Natural killer cell treated with Interleukin-12 subunit alpha and Interleukin-12 subunit beta and Interleukin-15 and Interleukin-18, amount 100 ng/mL, for 72 hours (primary cell): ENCODE measurements at regions not wholly inside any gene's neighbourhood (a gene's known extent, or its start where the extent isn't known, plus 50 kb on each side); places are given as distances from the start of the nearest gene placed in this dataset.

Source experiments
- ATAC-seq, 2 donors: fragments of 150-1000 bp; cut with Tn5 transposase in 1 of 2; sonication (Bioruptor Pico), chemical (Tn5 transposase) in 1 of 2; 2 replicates each; pipeline ENCODE4 v1.10.0; 2021
- DNase-seq: peaks from one replicate; pipeline ENCODE4 v3.0.0; 2022; ENCODE audit warnings: low spot score
- H3K27ac Mint-ChIP-seq, 2 donors: 1 replicate in 1 of 2; 2 replicates in 1 of 2; pipeline ENCODE4 v1.8.0; 2022; ENCODE audit warnings: mixed read lengths in 2 of 2, mild to moderate bottlenecking in 1 of 2, moderate library complexity in 1 of 2
- H3K27me3 Mint-ChIP-seq, 2 donors: 1 replicate in 1 of 2; 2 replicates in 1 of 2; pipeline ENCODE4 v1.8.0; 2022; ENCODE audit warnings: mixed read lengths in 2 of 2
- H3K36me3 Mint-ChIP-seq: one replicate; pipeline ENCODE4 v1.8.0; 2022; ENCODE audit warnings: mixed read lengths
- H3K4me1 Mint-ChIP-seq, 2 donors: 1 replicate in 1 of 2; 2 replicates in 1 of 2; pipeline ENCODE4 v1.8.0; 2022; ENCODE audit warnings: low read depth in 2 of 2, mixed read lengths in 2 of 2, mild to moderate bottlenecking in 1 of 2
- H3K4me3 Mint-ChIP-seq: one replicate; pipeline ENCODE4 v1.8.0; 2022; ENCODE audit warnings: mixed read lengths
- H3K9me3 Mint-ChIP-seq: 2 replicates; pipeline ENCODE4 v1.8.0; 2022; ENCODE audit warnings: mixed read lengths

- no peak overlapping the region for H3K27ac Mint-ChIP-seq
- no peaks in the 10 kb centered on the region for H3K27me3 Mint-ChIP-seq
- no peak overlapping the region for H3K4me3 Mint-ChIP-seq
- ATAC-seq (no peak), DNase-seq (no peak)
- no peaks in the 10 kb centered on the region for H3K36me3 Mint-ChIP-seq
- no peaks in the 10 kb centered on the region for H3K9me3 Mint-ChIP-seq
- peaks cover 0 to 12% of the 10 kb centered on the region in 2 donors for H3K4me1 Mint-ChIP-seq
Measured at GRCh38 chr14:22403296-22403695, 185.7 kb downstream of the DAD1 start.

- Mint-ChIP-seq H3K27ac (no peak overlapping the region), H3K4me3 (no peak overlapping the region), H3K36me3 (no peaks in the 10 kb centered on the region), H3K4me1 (peaks cover 0 to 13% of the 10 kb centered on the region in 2 donors), H3K9me3 (no peaks in the 10 kb centered on the region), H3K27me3 (no peaks in the 10 kb centered on the region)
- DNase-seq: no peak
- ATAC-seq: no peak
Measured at GRCh38 chr14:22400655-22401259, 188.3 kb downstream of the DAD1 start.

DNA sequence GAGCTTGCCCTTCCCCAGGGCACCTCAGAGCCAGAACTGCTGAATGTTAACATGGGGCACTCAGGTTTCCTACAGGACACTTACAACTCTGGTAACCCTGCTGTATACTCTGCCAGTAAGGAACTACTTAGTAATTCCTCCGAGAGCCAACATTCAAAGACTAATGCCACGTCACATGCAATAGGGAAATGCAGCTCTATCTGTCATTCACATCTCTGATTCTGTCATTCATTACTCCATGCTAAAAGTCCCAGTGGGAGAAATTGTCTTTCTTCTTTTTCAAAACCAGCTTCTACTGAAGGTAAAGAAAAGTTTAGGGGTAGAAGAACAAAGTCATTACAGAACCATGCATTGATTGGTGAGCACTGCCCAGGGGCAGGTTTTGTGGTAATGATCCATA, 189.2 kb downstream of the DAD1 start:
- no peak overlapping the region for H3K27ac Mint-ChIP-seq
- ATAC-seq: no peak
- H3K9me3 Mint-ChIP-seq: no peaks in the 10 kb centered on the region
- DNase-seq: no peak
- no peaks in the 10 kb centered on the region for H3K27me3 Mint-ChIP-seq
- no peak overlapping the region for H3K4me3 Mint-ChIP-seq
- H3K4me1 Mint-ChIP-seq: peaks cover 0 to 12% of the 10 kb centered on the region in 2 donors
- H3K36me3 Mint-ChIP-seq: no peaks in the 10 kb centered on the region

GRCh38 chr14:22397221-22397737, 191.7 kb downstream of the DAD1 start:
- Mint-ChIP-seq H3K27ac (no peak overlapping the region), H3K27me3 (no peaks in the 10 kb centered on the region), H3K4me3 (no peak overlapping the region), H3K36me3 (no peaks in the 10 kb centered on the region), H3K4me1 (peaks cover 7 to 24% of the 10 kb centered on the region in 2 donors), H3K9me3 (no peaks in the 10 kb centered on the region)
- DNase-seq (no peak), ATAC-seq (no peak)

DNA sequence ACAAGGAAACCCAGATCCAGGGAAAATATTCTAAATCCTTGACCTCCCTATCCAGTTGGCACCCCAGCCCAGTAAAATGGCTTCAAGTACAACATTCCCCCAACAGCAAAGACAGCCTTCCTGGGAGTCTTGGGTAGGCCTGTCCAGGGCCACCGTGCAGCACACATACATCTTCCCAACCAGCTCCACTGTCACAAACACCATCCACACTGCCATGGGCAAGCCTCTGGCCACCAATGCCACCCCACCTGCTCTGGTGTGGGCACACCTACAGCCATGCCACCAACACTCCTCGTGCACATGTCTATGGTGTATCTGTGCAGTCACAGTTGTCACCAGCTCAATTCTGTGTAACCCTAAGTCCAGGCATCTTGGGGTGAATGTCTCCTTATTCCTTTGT, 193.2 kb downstream of the DAD1 start:
- no peaks in the 10 kb centered on the region for H3K36me3 Mint-ChIP-seq
- DNase-seq (no peak), ATAC-seq (no peak)
- no peaks in the 10 kb centered on the region for H3K9me3 Mint-ChIP-seq
- no peak overlapping the region for H3K27ac Mint-ChIP-seq
- H3K4me3 Mint-ChIP-seq: no peak overlapping the region
- H3K4me1 Mint-ChIP-seq: peaks cover 20 to 34% of the 10 kb centered on the region in 2 donors
- H3K27me3 Mint-ChIP-seq: no peaks in the 10 kb centered on the region

GRCh38 chr14:22394616-22395015, 194.4 kb downstream of the DAD1 start:
- Mint-ChIP-seq H3K27me3 (no peaks in the 10 kb centered on the region), H3K9me3 (no peaks in the 10 kb centered on the region), H3K27ac (peak overlapping the region in 1 of 2 donors; percentile 69), H3K36me3 (no peaks in the 10 kb centered on the region), H3K4me3 (no peak overlapping the region), H3K4me1 (peaks cover 31 to 44% of the 10 kb centered on the region in 2 donors)
- ATAC-seq (no peak), DNase-seq (no peak)

- H3K4me1 Mint-ChIP-seq: peaks cover 34 to 45% of the 10 kb centered on the region in 2 donors
- H3K36me3 Mint-ChIP-seq: no peaks in the 10 kb centered on the region
- peak overlapping the region; percentile 38 to 69 for H3K27ac Mint-ChIP-seq
- H3K9me3 Mint-ChIP-seq: no peaks in the 10 kb centered on the region
- DNase-seq: no peak
- no peak for ATAC-seq
- H3K27me3 Mint-ChIP-seq: no peaks in the 10 kb centered on the region
- no peak overlapping the region for H3K4me3 Mint-ChIP-seq
Measured at GRCh38 chr14:22393796-22394195, 195.2 kb downstream of the DAD1 start.

DNA sequence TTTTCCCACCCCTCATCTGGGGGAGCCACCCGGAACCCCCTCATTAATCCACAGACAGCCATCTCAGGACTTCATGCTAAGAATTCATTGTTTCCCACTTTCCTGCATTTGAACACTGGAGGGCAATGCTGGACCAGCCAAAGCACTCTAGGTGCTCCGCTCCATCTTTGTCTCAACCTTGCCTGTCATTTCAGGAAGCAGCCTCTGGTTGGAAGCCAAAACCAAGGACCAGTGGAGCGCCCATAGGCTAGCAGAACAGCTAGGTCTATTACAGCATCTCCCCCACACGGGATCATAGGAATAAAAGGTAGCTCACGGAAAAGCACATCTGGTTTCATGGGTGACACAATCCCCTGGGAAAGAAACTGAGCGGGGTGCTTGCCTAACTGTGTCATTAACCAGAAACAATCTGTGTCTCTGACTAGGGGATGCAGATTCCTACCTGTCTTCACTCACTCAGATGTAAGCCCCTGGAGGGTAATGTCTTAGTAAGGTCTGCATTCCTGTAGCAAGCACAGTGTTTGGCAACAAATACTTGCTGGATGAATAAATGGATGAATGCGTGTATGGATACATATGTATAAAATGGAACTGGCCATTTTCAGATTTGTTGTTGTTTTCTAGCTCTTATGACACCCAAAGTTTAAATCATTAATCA, 197.0 kb downstream of the DAD1 start:
- Mint-ChIP-seq H3K4me1 (peaks cover 46 to 54% of the 10 kb centered on the region in 2 donors), H3K27me3 (no peaks in the 10 kb centered on the region), H3K36me3 (no peaks in the 10 kb centered on the region), H3K9me3 (no peaks in the 10 kb centered on the region), H3K4me3 (peak overlapping the region; percentile 3), H3K27ac (peak overlapping the region; percentile 63 to 78)
- DNase-seq (peak; percentile 74), ATAC-seq (peak; percentile 79 to 88)

DNA sequence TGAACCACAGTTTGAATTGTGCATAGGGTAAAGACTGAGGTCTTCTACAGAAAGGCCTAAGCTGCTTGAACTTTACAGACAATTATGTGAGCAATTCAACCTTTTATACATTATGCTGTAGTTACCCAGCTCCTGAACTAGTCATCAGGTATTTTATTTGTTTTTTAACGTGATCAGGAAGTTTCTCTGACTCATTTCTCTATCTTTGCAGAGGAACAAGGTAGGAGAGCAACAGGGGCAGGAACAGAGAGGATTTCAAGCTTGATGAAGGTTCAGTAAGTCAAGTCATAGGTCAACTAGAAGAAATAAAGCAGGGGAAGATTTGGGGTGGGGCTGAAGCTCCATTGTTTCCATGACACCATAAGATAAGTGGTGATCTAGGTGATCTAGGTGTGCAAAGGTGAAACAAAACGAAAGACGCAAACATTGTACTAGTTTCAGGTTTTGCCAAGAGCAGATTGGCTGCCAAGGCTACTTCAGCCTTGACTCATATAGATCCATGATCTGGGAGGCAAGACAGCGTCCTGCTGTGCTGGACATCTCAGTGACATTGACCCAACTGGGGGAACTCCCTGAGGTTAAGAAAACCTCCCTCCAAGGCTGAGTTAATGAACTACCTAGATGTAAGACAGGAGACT, 198.1 kb downstream of the DAD1 start:
- no peaks in the 10 kb centered on the region for H3K27me3 Mint-ChIP-seq
- no peaks in the 10 kb centered on the region for H3K36me3 Mint-ChIP-seq
- no peak overlapping the region for H3K4me3 Mint-ChIP-seq
- peaks cover 46 to 52% of the 10 kb centered on the region in 2 donors for H3K4me1 Mint-ChIP-seq
- H3K27ac Mint-ChIP-seq: peak overlapping the region in 1 of 2 donors; percentile 8
- ATAC-seq (no peak), DNase-seq (no peak)
- no peaks in the 10 kb centered on the region for H3K9me3 Mint-ChIP-seq

DNA sequence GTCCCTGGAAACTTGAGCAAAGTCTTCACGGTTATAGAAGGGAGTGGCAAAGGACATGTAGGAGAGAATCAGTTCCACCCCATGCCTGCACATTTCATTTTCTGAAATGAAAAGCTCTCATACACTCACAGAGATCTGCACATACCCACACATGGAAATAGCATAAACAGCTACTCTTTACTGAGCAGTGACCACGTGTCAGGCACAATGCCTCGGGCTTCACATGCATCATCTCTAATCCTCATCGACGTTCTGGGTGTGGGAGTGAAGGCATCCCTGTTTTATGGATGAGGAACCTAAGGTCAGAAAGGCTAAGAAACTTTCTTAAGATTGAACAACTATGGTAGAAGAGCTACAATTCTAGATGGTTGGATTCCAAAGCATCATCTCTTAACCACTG, 198.8 kb downstream of the DAD1 start:
- H3K27ac Mint-ChIP-seq: peak overlapping the region; percentile 8 to 68
- H3K4me1 Mint-ChIP-seq: peaks cover 46 to 50% of the 10 kb centered on the region in 2 donors
- H3K27me3 Mint-ChIP-seq: no peaks in the 10 kb centered on the region
- ATAC-seq (no peak), DNase-seq (no peak)
- H3K9me3 Mint-ChIP-seq: no peaks in the 10 kb centered on the region
- no peaks in the 10 kb centered on the region for H3K36me3 Mint-ChIP-seq
- H3K4me3 Mint-ChIP-seq: no peak overlapping the region

GRCh38 chr14:22388669-22389595, 200.1 kb downstream of the DAD1 start:
- ATAC-seq: no peak
- no peak overlapping the region for H3K27ac Mint-ChIP-seq
- no peaks in the 10 kb centered on the region for H3K27me3 Mint-ChIP-seq

GRCh38 chr14:22387776-22388241, 201.2 kb downstream of the DAD1 start:
- Mint-ChIP-seq H3K27ac (peak overlapping the region in 1 of 2 donors; percentile 23), H3K4me1 (peaks cover 38 to 43% of the 10 kb centered on the region in 2 donors), H3K27me3 (no peaks in the 10 kb centered on the region), H3K4me3 (no peak overlapping the region), H3K9me3 (no peaks in the 10 kb centered on the region), H3K36me3 (no peaks in the 10 kb centered on the region)
- DNase-seq (no peak), ATAC-seq (no peak)

More at GRCh38 chr14:22388669-22389595, 200.1 kb downstream of the DAD1 start:
- no peak for DNase-seq
- Mint-ChIP-seq H3K36me3 (no peaks in the 10 kb centered on the region), H3K9me3 (no peaks in the 10 kb centered on the region), H3K4me1 (peaks cover 41 to 46% of the 10 kb centered on the region in 2 donors), H3K4me3 (no peak overlapping the region)
